Left hindlimb (tissue), 1 donor: ENCODE measurements at regions not wholly inside any gene's neighbourhood (a gene's known extent, or its start where the extent isn't known, plus 50 kb on each side); places are given as distances from the start of the nearest gene placed in this dataset.

Experiments
- DNase-seq: peaks from one replicate; pipeline ENCODE4 v3.0.0-alpha.2; 2018

DNA sequence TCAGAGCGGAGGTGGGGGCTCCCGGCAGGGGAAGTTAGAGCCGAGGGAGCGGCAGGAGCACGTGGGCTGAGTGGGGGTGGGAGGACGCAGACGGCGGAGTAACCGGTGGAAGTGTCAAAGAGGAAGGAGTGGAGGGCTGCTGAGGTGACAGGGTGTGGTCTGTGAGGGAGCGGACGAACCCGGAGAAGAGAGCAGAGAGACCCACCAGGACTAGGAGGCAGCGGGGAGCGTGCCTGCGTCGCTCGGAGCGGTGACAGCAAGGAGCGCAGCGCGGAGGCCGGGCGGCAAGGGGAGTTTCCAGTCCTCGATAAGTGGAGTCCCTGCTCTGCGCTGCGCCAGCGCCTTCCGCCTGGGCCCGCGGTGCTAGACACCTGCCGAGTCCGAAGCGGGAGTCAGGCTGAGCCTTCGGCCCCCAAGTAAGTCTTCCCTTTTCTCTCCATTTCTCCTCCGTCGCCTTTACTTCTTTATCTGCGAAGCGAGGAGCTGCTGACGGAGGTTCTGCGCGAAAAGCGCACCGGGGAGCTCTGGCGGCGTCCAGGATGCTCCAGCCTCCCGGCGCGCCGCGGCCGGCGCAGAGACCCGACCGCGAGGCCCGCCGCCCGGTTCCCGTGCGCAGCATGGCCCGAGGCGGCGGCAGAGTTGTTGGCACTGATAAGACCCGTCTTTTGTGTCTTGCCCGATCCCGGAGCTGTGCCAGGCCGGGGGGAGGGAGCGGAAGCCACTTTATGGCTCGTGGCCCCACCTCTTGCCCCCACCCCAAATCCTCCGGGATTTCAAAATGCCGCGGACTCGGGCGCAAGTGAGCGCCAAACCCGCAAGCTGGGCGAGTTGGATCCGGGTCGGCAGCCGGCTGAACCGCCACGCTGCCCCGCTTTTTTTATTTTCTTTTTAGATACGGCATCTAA lies 533.0 kb upstream of the SEMA6D start:
- peak; percentile 52 for DNase-seq

DNA sequence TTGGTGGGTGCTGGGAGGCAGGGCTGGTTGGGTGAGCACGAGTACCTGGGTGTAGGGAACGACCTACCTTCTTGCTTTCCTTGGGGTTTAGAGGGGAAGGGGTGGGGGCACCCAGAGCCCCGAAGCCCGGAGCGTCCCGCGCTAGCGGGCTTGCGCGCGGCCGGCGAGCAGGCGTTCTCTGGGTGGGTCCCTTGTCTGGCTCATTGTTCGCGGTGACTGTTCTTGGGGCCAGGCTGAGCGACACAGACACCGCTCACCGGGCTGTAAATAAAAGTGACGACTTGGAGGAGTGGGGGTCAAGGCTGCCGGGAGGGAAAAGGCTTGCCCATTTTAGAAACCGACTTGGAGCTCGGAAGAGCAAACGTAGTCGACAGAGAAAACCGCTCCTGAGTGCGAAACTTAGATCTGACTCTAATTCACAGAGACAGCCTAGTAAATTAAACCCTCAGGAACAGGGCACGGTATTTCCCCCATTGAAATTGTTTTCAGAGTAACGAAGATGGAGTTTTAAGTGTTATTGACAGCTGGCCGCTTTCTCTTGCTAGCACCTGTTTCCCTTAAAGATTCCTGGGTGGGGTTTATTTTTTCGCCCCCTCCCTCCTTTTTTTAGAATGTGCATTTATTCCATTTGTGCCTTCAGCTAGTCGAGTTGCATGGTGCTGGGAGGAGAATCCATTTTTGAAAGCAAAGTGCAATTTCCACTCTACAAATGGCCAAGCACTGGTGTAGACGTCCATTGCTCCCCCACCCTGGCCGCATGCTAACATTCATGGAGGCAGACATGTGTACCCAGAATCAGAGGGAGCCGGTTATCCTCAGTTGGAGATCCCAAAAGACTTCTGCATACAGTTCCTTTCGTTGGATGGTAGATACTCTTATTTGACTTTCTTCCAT lies 532.1 kb upstream of the SEMA6D start:
- DNase-seq: no peak

DNA sequence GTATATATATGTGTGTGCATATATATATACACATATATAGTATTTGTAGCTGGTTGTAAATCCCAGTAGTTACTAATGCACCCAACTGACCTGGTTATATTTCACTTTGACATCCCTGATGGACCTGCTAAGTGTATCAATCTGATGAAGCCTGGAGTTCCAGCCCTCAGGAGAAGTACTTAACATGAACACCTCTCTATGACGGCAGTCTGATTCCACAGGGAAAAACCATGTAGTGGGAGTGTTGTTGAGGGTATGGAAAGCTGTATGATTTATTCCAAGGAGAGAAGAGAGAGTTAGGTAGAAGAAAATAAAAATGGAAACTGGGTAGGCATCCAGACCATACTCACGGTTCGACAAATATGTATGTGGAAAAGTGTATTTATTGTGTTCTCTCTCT lies 531.2 kb upstream of the SEMA6D start:
- DNase-seq: no peak

DNA sequence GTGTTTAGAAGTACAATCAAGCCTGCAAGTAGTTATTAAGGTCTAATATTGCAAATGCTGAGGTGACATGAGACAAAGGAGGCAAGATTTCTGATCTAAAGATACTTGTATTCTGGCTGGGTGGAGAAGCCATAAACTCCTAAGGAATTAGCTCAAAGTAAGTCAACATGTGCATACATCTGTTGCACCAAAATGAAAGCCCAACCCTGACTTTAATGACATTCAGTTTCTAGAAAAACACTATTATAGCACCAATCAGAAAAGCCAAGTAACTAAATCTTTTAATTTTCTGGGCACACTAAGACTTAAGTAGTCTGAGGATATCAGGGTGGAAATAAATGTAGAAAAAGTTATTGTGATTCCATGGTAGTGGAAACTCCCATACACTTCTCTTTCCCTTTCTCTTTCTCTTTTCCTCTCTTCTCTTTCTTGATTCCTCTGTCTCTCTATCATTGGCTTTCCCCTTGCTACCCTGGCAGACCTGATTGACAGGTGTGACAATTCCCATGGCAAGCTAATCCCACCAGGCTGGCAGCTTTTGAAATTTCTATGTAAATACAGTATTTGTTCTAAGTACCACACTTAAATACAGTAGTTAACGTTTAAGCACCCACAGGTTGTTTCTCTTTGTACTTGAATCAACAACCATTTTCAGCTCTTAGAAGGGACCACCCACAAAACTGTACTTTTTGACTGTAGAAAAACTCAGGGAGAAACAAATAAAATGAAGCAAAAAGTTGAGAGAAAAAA lies 528.4 kb upstream of the SEMA6D start:
- DNase-seq: no peak

DNA sequence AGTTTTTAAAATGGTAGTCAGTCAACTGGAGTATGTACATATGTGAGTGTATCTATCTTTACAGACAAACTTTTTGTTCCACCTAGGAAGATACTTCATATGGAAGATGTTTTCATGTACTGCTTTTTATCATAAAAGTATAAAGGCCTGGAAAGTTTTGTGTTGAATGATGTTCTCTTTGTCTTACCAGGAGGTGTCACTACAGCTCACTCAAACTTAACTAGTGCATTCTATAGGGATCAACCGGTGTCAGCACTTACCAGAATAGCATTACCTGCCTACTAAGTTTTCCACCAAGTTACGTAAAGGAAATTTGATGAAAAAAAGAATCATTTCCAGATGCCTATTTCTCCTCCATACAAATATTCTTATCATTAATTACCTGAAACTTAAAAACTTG lies 522.6 kb upstream of the SEMA6D start:
- no peak for DNase-seq

DNA sequence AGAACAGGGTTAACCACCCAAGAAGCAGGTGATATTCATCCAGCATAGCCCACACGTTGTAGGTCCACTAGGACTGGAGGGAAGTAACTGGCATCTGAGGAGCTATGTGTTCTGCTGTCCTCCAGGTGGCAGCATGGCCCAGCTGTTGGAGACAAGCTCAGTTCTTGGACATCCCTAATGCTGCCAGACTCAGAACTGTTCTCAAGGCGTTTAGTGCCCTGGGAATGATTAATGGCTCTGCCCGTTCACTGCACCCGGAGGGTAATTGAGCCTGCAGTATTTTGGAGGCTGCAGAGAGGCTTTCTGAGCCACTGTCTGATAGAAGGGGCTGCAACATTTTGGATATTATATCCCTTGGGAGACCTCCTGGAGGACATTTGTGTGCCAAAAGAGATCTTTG lies 521.3 kb upstream of the SEMA6D start:
- peak; percentile 88 for DNase-seq

DNA sequence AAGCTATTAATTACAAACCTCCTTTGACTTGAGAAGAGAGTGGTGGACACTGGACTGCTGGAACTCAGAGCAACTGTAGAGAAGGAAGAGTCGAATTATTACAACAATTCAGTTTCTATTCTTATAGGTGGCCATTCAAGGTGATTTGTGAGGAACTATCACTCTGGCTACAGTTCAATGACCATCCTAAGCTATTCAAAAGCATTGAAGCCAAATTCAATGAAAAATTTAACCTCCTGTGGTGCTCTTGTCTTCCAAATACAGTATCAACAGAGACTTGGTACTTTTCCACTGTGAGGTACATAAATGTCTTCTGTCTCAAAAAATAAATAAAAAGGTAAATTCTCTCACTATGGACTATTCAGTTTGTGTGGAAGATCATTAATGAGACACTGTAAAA lies 513.3 kb upstream of the SEMA6D start:
- no peak for DNase-seq

DNA sequence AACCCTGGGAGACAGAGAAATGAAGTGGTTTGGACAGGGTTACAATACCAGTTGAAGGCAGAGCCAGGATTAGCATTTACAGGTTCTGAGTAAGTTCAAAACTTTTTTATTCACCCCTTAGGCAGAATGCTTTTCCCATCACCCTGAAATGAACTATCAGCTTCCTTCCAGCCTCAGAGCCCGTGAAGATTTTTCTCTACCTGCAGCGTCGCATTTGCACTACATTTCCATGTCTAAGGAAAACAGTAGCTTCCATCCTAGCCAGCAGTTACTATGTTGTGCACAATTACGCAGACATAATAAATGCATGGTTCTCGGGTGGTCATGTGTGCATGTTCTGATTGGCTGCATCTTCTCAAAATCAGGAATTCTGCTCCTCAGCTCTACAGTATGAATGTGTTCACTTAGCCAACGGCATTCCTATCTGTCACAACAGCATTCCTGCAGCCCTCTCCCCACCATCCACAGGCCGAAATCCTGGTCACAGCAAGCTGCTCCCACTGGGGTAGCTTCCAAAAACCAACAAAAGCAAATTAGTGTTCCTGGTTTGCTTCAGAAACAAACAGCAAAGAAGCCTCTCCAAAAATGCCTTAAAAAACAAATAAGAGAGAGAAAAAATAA lies 510.8 kb upstream of the SEMA6D start:
- DNase-seq: no peak

DNA sequence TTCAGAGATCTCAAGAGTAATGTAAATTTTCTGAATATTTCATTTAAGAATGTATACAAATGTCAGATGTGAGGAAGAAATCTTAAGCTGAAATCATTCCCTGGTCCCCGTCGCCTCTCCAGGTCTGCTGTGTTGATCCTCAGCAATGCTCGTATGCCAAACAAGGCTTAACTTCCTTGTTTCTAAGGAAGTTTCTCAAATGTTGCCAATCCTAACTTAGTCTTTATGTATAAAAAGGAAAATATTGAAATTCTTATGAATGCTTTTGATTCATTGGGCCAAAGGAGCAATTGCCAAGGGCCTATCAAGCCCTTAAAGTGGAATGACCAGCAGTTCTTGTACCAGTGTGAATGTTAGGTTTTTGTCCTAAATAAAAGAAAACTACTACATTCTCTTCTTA lies 507.7 kb upstream of the SEMA6D start:
- DNase-seq: no peak

DNA sequence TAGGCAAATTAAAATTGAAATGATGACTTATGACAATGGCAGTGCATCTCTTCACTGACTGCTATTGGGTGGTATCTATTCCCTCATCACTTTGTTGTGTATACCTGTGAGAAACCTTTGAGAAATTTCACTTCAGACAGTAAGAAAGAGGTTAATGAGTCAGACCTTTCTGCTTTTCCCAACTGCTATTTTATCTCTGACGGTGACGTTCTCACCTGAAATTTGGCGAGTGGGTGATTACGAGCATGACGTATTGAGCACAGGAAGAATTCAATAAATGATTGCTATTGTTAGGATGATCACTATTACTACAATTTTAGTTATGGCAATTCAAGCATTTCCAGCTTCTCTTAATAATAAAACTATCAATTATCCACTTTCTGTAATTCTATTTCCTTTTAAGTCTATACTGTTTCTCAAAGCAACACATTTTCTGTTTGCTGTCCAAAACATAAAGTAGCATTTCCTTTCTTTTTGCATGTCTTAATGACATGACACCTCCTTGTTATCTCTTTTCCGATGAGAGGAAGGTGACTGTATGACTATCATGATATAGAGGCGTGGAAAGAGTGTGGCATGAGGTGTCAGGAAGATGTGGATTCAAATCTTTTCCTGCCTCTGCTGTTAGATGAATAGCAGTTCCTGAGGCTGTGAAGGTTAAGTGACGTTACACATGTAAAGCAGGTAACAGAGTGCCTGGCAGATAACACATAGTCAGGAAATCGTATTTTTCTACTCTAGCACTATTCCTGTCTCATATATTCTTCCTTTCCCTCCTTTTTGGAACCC lies 504.9 kb upstream of the SEMA6D start:
- no peak for DNase-seq

DNA sequence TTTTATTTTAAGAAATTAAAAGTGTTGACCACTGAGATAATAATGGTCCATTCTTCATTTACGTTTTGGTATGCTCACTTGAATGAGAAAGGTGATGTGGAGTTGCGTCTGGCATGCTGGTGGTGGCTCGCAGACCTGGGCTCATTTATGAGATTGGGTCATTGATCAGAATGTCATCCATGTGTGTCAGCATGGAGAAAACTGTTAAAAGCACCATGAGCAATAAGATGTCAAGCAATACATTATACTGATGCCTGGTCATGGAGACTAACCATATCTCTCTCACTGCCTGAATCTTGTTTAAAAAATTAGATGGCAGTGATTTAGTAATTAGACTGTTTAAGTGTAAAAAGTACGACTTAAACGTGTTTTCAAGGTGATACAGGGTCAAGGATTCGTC lies 503.4 kb upstream of the SEMA6D start:
- DNase-seq: no peak

DNA sequence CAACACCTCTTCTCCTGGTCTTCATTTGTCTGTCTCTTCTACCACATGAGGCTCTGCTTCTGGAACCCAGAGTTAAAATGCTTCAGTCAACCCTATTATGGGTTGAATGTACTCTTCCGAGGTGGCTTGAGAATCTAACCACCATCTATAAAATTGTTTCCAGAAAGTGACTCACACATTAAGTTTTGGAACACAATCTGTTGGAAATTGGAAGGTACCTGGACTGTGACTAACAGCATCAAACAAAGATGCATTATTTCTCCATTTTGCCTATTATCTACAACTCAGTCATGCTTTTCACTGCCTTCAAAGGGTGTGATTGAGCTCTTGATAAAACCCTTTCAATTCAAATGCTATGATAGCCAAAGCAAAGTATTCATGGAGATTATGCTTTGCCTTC lies 499.0 kb upstream of the SEMA6D start:
- DNase-seq: no peak

DNA sequence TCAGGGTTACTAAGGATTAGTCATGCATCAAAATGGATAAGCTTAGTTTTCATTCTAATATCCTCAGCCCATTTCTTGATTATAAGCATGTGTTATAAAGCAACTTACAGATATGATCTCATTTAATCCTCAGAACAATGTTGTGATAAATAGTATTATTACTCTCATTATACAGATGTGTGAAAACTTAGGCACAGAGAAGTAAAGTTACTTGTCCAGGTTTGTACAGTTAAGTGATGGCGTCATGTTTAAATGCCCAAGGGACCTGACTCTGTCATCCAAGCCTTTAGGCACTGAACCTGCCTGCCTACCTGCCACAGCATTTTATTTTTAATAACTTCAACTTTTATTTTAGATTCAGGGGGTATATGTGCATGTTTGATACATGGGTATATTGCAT lies 472.9 kb upstream of the SEMA6D start:
- no peak for DNase-seq

DNA sequence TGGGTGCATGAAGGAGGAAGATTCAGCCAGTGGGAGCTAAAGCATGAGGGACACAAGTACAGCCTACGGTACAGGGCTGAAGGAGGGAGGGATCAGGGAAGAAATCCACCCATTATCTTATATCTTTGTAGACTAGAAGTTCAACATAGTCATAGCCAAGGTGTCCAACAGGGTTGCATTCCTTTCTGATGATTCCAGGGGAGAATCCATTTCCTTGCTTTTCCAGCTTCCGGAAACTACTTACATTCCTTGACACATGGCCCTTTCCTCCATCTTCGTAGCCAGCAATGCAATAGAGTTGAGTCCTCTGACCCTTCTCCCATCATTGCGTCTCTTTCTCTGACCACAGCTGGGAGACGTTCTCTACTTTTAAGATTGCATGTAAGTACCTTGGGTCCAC lies 471.0 kb upstream of the SEMA6D start:
- DNase-seq: no peak

DNA sequence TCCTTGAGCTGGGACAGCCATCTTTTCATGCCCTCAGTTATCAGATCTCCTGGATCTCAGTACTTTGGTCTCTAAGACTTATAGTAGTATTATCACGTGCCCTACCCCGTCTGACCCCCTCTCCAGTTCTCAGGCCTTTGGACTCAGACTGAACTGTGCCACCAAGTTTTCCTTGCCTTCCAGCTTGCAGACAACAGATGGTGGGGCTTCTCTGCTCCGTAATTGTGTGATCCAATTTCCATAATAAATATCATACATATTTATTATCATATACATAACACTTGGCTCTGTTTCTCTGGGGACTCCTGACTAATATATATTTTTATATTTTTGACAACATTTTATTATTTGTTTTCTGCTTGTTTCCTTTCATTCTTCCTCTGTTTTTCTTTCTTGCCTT lies 458.8 kb upstream of the SEMA6D start:
- DNase-seq: no peak

DNA sequence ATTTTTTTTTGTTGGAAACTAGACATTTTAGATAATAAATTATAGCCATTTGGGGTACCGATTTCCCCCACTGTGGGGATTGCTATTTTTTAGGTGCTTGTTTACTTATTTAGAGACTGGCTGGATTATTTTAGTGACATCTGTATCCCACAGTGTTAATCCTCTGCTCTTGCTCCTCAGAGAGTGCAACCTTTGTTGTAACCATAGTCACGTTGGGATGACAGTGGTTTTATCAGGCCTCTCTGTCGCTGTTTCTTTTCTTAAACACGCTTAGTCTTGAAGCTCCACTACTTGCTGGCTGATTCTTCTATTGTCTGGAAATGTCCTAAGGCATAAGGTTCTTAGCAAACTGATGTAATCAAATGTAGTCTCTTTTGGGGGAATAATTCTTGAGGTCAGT lies 451.6 kb upstream of the SEMA6D start:
- DNase-seq: no peak

DNA sequence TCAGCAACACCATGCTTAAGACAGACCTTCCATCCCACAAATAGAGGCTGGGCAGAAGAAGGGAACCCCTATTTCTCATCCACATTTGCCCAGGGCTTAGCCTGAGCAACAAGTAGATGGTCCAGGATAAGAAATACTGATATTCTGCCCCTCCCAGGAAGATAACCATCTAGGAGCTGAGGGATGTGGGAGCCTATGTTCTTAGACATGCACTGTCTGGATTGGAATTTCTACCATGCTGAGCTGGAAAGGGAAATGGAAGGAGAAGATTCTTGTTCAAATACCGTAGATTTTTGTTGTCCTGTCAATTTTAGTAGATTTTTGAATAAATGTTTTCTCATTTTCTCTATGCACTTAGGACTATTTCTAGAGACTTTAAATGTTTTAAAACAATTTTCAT lies 450.7 kb upstream of the SEMA6D start:
- no peak for DNase-seq

DNA sequence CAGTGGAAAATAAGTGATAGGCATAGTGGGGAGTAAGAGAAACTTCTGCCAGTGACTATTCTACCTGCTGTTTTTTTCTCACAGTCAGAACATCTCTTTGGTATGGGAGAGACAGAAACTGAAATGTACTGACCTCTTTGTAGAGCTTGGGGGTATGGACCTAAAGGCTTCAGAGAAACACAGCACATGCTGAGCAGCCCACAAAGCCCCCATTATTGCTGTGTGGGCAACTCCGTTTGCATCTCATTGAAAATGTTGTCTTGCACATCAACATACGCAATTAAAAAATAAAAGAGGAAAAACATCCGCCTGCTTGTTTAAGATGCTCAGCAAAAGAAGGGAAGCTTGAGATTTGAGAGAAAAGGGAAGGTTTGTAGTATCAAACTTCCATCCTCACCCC lies 443.4 kb upstream of the SEMA6D start:
- DNase-seq: no peak

DNA sequence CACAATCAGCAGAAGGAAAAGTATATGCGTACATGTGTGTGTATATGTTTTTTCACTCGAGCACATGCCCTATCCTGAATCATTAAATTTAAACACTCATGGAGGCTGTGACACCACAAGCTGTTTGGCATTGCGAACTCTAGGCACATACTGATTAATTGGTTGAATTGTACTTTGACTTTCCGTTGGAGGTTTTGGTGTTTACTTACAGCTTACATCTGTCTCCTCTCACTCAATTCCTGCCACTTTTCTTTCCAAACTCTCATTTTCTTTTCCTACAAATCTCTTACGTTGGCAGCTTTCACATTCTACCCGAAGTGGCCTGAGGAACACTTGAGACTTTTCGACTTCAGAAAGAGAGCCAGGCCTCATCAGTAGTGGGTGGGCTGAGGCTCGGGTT lies 434.1 kb upstream of the SEMA6D start:
- no peak for DNase-seq

DNA sequence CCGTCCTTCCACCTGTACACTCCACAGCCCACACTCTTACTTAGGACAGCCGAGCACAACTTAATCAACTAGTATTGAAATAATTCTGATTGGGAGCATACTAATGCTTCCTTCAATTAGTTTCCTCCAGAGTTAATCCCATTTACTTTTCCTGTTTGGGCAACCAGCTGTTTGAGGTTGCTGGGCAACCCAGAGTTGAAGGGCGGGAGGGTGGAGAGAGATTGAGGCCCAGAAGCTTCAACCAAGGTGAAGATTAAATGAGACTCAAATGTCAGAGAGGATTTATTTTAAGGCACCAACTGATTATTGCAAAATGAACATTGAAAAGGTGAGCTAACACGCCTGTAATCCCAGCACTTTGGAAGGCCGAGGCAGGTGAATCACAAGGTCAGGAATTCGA lies 428.5 kb upstream of the SEMA6D start:
- no peak for DNase-seq

DNA sequence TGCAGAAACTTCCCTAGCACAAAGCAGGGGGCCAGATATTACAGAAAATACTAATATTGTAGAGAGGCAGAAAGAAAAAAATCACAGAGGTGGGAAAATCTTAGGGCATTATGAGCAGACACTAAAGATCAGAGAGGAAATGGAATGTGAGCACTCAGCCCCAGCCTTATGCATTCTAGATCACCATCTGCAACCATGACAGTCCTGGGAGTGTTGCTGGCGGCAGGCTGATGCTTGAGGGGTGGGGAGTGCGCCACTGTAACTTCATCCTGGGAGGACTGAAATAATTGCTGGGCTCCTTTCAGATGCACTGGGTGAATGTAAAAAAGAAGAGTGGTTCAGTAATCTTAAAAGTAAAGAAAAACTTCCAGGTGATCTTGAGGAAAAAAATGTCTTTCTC lies 427.6 kb upstream of the SEMA6D start:
- no peak for DNase-seq

DNA sequence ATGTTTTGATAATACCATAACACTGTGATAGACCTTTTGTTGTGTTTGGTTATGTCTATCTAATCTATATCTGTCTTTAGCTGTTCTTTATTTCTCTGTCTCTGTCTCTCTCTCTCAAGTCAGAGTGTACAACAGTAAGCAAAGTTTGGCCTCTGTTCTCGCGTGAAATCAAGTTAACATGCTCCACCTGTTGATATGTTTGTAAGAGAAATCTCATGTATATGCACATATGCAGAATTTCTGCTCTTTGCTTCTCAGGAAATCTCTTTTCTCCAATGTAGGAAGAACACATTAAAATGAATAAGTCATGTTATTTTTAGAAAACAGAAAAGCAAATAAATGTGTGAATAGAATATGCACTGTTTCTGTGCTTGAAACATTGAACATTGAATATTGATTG lies 425.5 kb upstream of the SEMA6D start:
- DNase-seq: no peak
